ENCODE measurements at regions not wholly inside any gene's neighbourhood (a gene's known extent, or its start where the extent isn't known, plus 50 kb on each side); places are given as distances from the start of the nearest gene placed in this dataset.

DNA sequence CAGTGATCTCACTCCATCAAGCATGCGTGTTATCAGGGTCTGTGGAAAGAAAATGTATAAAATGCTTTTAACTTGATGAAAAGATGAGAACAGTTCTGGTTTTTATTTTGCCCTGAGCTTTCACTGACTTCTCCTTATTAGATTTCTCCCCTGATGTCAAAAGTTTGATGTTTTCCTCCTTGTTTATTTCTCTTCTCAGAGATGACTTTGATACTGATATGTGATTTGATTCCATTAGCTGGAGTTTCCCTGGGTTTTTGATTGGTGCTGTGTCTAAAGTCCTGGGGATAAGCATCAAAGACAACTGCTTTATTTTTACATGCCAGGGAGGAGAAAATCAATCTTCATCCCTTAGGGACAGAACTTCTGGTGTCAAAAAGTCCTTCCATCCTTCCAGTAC is 510.0 kb downstream of the KCTD16 start:
- no peaks in the 10 kb centered on the region for H3K4me1 Mint-ChIP-seq (ENCODE audit: low read depth, unreplicated experiment)
- Histone ChIP-seq H3K27me3 (replicated peaks; ENCODE audit: control insufficient read depth, insufficient read depth, low read length) (no peaks in the 10 kb centered on the region), H3K36me3 (ENCODE audit: control insufficient read depth, insufficient read depth, low read length) (no peaks in the 10 kb centered on the region), H3K9me3 (no peaks in the 10 kb centered on the region), H3K4me3 (ENCODE audit: low read depth, low read length) (no peak overlapping the region), H3K4me1 (no peaks in the 10 kb centered on the region)
- H3K4me3 Mint-ChIP-seq (ENCODE audit: unreplicated experiment) = no peak overlapping the region
- intact Hi-C loops (cut with micrococcal nuclease; ENCODE audit: unreplicated experiment) = no loop called here
- TF ChIP-seq, protein P1, sequence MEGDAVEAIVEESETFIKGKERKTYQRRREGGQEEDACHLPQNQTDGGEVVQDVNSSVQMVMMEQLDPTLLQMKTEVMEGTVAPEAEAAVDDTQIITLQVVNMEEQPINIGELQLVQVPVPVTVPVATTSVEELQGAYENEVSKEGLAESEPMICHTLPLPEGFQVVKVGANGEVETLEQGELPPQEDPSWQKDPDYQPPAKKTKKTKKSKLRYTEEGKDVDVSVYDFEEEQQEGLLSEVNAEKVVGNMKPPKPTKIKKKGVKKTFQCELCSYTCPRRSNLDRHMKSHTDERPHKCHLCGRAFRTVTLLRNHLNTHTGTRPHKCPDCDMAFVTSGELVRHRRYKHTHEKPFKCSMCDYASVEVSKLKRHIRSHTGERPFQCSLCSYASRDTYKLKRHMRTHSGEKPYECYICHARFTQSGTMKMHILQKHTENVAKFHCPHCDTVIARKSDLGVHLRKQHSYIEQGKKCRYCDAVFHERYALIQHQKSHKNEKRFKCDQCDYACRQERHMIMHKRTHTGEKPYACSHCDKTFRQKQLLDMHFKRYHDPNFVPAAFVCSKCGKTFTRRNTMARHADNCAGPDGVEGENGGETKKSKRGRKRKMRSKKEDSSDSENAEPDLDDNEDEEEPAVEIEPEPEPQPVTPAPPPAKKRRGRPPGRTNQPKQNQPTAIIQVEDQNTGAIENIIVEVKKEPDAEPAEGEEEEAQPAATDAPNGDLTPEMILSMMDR (IDR thresholded peaks at IDR 0.05; ENCODE audit: insufficient read depth in 1 of 2, low read depth in 1 of 2, low read length in 1 of 2, severe bottlenecking in 1 of 2, unreplicated experiment in 1 of 2) = no peak
- H3K9me3 Mint-ChIP-seq (ENCODE audit: unreplicated experiment) = no peaks in the 10 kb centered on the region
- ChIA-PET POLR2A (no interaction called here), CTCF (no interaction called here)
- DNase-seq = no peak
- H3K27me3 Mint-ChIP-seq (ENCODE audit: insufficient read depth, unreplicated experiment) = no peaks in the 10 kb centered on the region
- H3K36me3 Mint-ChIP-seq (ENCODE audit: insufficient read depth, unreplicated experiment) = no peaks in the 10 kb centered on the region
- BruUV-seq (replicated peaks) = no TSS peak
- no peak overlapping the region for H3K27ac Mint-ChIP-seq (ENCODE audit: unreplicated experiment)

DNA sequence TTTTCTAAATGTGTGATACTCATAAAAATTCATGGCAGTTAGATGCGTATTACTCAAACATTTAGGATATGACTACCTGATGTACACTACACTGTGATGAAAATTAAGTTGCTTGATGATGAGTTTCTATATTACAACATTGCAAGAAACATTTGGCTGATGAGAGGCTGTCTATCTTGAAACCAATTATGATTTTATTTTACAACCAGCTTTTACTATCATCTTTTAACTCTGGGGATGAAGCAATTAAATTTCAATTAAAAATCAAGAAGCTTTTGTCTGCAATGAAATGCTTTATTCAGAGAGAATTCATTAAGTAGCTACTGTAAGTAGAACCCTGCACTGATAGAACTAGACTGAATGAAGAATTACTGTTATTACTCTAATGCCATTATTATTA is 500.4 kb downstream of the KCTD16 start:
- Histone ChIP-seq H3K4me1 (no peaks in the 10 kb centered on the region), H3K36me3 (ENCODE audit: control insufficient read depth, insufficient read depth, low read length) (no peaks in the 10 kb centered on the region), H3K27me3 (replicated peaks; ENCODE audit: control insufficient read depth, insufficient read depth, low read length) (no peaks in the 10 kb centered on the region), H3K9me3 (no peaks in the 10 kb centered on the region), H3K4me3 (ENCODE audit: low read depth, low read length) (no peak overlapping the region)
- TF ChIP-seq, protein P1 (IDR thresholded peaks at IDR 0.05; ENCODE audit: insufficient read depth in 1 of 2, low read depth in 1 of 2, low read length in 1 of 2, severe bottlenecking in 1 of 2, unreplicated experiment in 1 of 2) = no peak
- Mint-ChIP-seq H3K36me3 (ENCODE audit: insufficient read depth, unreplicated experiment) (no peaks in the 10 kb centered on the region), H3K27me3 (ENCODE audit: insufficient read depth, unreplicated experiment) (peaks cover 3% of the 10 kb centered on the region), H3K4me3 (ENCODE audit: unreplicated experiment) (no peak overlapping the region), H3K27ac (ENCODE audit: unreplicated experiment) (no peak overlapping the region), H3K9me3 (ENCODE audit: unreplicated experiment) (no peaks in the 10 kb centered on the region), H3K4me1 (ENCODE audit: low read depth, unreplicated experiment) (no peaks in the 10 kb centered on the region)
- intact Hi-C loops (cut with micrococcal nuclease; ENCODE audit: unreplicated experiment) = no loop called here
- ChIA-PET POLR2A (no interaction called here), CTCF (no interaction called here)
- BruUV-seq (replicated peaks) = no TSS peak
- no peak for DNase-seq

DNA sequence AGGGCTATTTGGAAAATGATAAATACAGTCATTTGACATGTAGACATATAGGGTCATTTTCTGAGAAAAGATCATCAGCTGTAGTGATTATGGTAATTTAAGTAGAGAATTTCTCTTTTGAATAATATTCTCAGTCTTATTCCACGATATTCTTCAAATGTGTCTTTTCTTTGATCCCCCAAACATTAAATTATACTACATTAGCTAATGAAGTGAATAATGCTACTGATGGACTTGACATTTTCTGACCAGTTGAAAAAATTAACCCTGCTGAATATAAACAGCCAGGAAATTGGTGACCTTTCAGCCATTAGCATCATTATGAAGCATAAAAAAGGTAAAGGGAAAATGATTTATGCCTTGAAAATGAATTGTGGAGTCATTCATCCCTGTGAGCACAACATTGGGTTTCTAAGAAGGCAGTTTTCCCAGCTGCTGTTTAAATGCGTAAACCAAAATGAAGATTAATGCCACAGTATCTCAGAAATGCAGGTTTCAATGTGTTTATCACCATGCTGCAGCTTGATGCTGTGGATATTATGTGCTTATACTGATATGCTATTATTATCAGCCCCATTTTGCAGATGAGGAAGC is 489.1 kb downstream of the KCTD16 start:
- BruUV-seq (replicated peaks) = no TSS peak
- ChIA-PET POLR2A (no interaction called here), CTCF (no interaction called here)
- H3K27ac Mint-ChIP-seq (ENCODE audit: unreplicated experiment) = no peak overlapping the region
- H3K4me3 Mint-ChIP-seq (ENCODE audit: unreplicated experiment) = no peak overlapping the region
- no peaks in the 10 kb centered on the region for H3K36me3 Mint-ChIP-seq (ENCODE audit: insufficient read depth, unreplicated experiment)
- Histone ChIP-seq H3K27me3 (replicated peaks; ENCODE audit: control insufficient read depth, insufficient read depth, low read length) (no peaks in the 10 kb centered on the region), H3K4me3 (ENCODE audit: low read depth, low read length) (no peak overlapping the region), H3K9me3 (no peaks in the 10 kb centered on the region), H3K4me1 (no peaks in the 10 kb centered on the region), H3K36me3 (ENCODE audit: control insufficient read depth, insufficient read depth, low read length) (no peaks in the 10 kb centered on the region)
- H3K27me3 Mint-ChIP-seq (ENCODE audit: insufficient read depth, unreplicated experiment) = peaks cover 3% of the 10 kb centered on the region
- no peak for DNase-seq
- TF ChIP-seq, protein P1 (IDR thresholded peaks at IDR 0.05; ENCODE audit: insufficient read depth in 1 of 2, low read depth in 1 of 2, low read length in 1 of 2, severe bottlenecking in 1 of 2, unreplicated experiment in 1 of 2) = no peak
- no peaks in the 10 kb centered on the region for H3K9me3 Mint-ChIP-seq (ENCODE audit: unreplicated experiment)
- no peaks in the 10 kb centered on the region for H3K4me1 Mint-ChIP-seq (ENCODE audit: low read depth, unreplicated experiment)
- intact Hi-C loops (cut with micrococcal nuclease; ENCODE audit: unreplicated experiment) = no loop called here
